HG03135 (cell line): ENCODE measurements at regions not wholly inside any gene's neighbourhood (a gene's known extent, or its start where the extent isn't known, plus 50 kb on each side); places are given as distances from the start of the nearest gene placed in this dataset.

Experiments
- ATAC-seq: cut with Tn5 transposase; IDR thresholded peaks from one replicate; pipeline ENCODE4 v1.9.1; 2021; ENCODE audit warnings: mild to moderate bottlenecking, moderate library complexity; ENCODE audit not compliant: unreplicated experiment

- no peak for ATAC-seq
These were observed 137.2 kb downstream of the PFKFB3 start for GRCh38 chr10:6339891-6340290.

- no peak for ATAC-seq
These were observed 139.5 kb downstream of the PFKFB3 start for GRCh38 chr10:6342096-6342685.

GRCh38 chr10:6343305-6344010 is 140.7 kb downstream of the PFKFB3 start:
- no peak for ATAC-seq

GRCh38 chr10:6345404-6345803 is 142.7 kb downstream of the PFKFB3 start:
- ATAC-seq = no peak

GRCh38 chr10:6346631-6347030 is 143.9 kb downstream of the PFKFB3 start:
- no peak for ATAC-seq

GRCh38 chr10:6347391-6347951 is 144.7 kb downstream of the PFKFB3 start:
- ATAC-seq = peak; percentile 26

- peak; percentile 87 for ATAC-seq
These were observed 145.6 kb downstream of the PFKFB3 start for GRCh38 chr10:6348096-6348874.

- ATAC-seq = no peak
These were observed 147.3 kb downstream of the PFKFB3 start for GRCh38 chr10:6349846-6350535.

GRCh38 chr10:6350609-6351008 is 147.9 kb downstream of the PFKFB3 start:
- ATAC-seq = no peak

GRCh38 chr10:6351495-6351894 is 148.8 kb downstream of the PFKFB3 start:
- no peak for ATAC-seq

GRCh38 chr10:6353526-6353925 is 150.8 kb downstream of the PFKFB3 start:
- ATAC-seq = no peak

GRCh38 chr10:6354168-6354772 is 151.5 kb downstream of the PFKFB3 start:
- no peak for ATAC-seq

GRCh38 chr10:6356280-6356793 is 153.6 kb downstream of the PFKFB3 start:
- ATAC-seq = no peak

GRCh38 chr10:6361869-6362268 is 159.1 kb downstream of the PFKFB3 start:
- ATAC-seq = no peak

GRCh38 chr10:6362879-6363278 is 160.1 kb downstream of the PFKFB3 start:
- no peak for ATAC-seq

- ATAC-seq = no peak
These were observed 160.8 kb downstream of the PFKFB3 start for GRCh38 chr10:6363511-6363910.

GRCh38 chr10:6364283-6364682 is 161.6 kb downstream of the PFKFB3 start:
- no peak for ATAC-seq

- no peak for ATAC-seq
These were observed 162.2 kb downstream of the PFKFB3 start for GRCh38 chr10:6364893-6365292.

GRCh38 chr10:6365384-6365783 is 162.7 kb downstream of the PFKFB3 start:
- ATAC-seq = no peak
